ENCODE measurements at regions not wholly inside any gene's neighbourhood (a gene's known extent, or its start where the extent isn't known, plus 50 kb on each side); places are given as distances from the start of the nearest gene placed in this dataset.

- peak in 1 of 6 donors; percentile 8 for DNase-seq (ENCODE audit: low read depth in 4 of 6, low spot score in 6 of 6)
- Histone ChIP-seq H3K36me3 (ENCODE audit: control insufficient read depth, insufficient read depth, low read length) (no peaks in the 10 kb centered on the region), H3K4me1 (ENCODE audit: control insufficient read depth, insufficient read depth, low read length) (no peaks in the 10 kb centered on the region), H3K27me3 (ENCODE audit: control insufficient read depth, insufficient read depth, low read length) (no peaks in the 10 kb centered on the region), H3K27ac (ENCODE audit: low read depth, low read length) (no peak overlapping the region), H3K4me3 (ENCODE audit: low read depth, low read length) (no peak overlapping the region), H3K9me3 (ENCODE audit: control insufficient read depth, insufficient read depth, low read length) (no peaks in the 10 kb centered on the region)
Measured at GRCh38 chr4:65152205-65152604, 518.1 kb downstream of the EPHA5 start.

GRCh38 chr4:65139998-65140397, 530.3 kb downstream of the EPHA5 start:
- Histone ChIP-seq H3K27me3 (ENCODE audit: control insufficient read depth, insufficient read depth, low read length) (no peaks in the 10 kb centered on the region), H3K9me3 (ENCODE audit: control insufficient read depth, insufficient read depth, low read length) (peaks cover 13% of the 10 kb centered on the region), H3K36me3 (ENCODE audit: control insufficient read depth, insufficient read depth, low read length) (no peaks in the 10 kb centered on the region), H3K4me3 (ENCODE audit: low read depth, low read length) (no peak overlapping the region), H3K4me1 (ENCODE audit: control insufficient read depth, insufficient read depth, low read length) (no peaks in the 10 kb centered on the region), H3K27ac (ENCODE audit: low read depth, low read length) (no peak overlapping the region)
- no CpG with 5 or more reads among the region's 1 CpG for WGBS (ENCODE audit: insufficient coverage)
- DNase-seq (ENCODE audit: low read depth in 4 of 6, low spot score in 6 of 6) = no peak

GRCh38 chr4:65126200-65126599, 544.1 kb downstream of the EPHA5 start:
- Histone ChIP-seq H3K27ac (ENCODE audit: low read depth, low read length) (no peak overlapping the region), H3K9me3 (ENCODE audit: control insufficient read depth, insufficient read depth, low read length) (no peaks in the 10 kb centered on the region), H3K27me3 (ENCODE audit: control insufficient read depth, insufficient read depth, low read length) (no peaks in the 10 kb centered on the region), H3K4me1 (ENCODE audit: control insufficient read depth, insufficient read depth, low read length) (no peaks in the 10 kb centered on the region), H3K36me3 (ENCODE audit: control insufficient read depth, insufficient read depth, low read length) (no peaks in the 10 kb centered on the region), H3K4me3 (ENCODE audit: low read depth, low read length) (no peak overlapping the region)
- DNase-seq (ENCODE audit: low read depth in 4 of 6, low spot score in 6 of 6) = no peak
- no CpG with 5 or more reads among the region's 2 CpGs for WGBS (ENCODE audit: insufficient coverage)

- no peaks in the 10 kb centered on the region for H3K36me3 ChIP-seq (ENCODE audit: control insufficient read depth, insufficient read depth, low read length)
- no peak for DNase-seq (ENCODE audit: low read depth in 4 of 6, low spot score in 6 of 6)
- no CpG with 5 or more reads among the region's 1 CpG for WGBS (ENCODE audit: insufficient coverage)
- no peak overlapping the region for H3K4me3 ChIP-seq (ENCODE audit: low read depth, low read length)
- no peaks in the 10 kb centered on the region for H3K9me3 ChIP-seq (ENCODE audit: control insufficient read depth, insufficient read depth, low read length)
- H3K27me3 ChIP-seq (ENCODE audit: control insufficient read depth, insufficient read depth, low read length) = no peaks in the 10 kb centered on the region
- no peak overlapping the region for H3K27ac ChIP-seq (ENCODE audit: low read depth, low read length)
- H3K4me1 ChIP-seq (ENCODE audit: control insufficient read depth, insufficient read depth, low read length) = no peaks in the 10 kb centered on the region
Measured at GRCh38 chr4:65120287-65120686, 550.0 kb downstream of the EPHA5 start.

- H3K4me1 ChIP-seq (ENCODE audit: control insufficient read depth, insufficient read depth, low read length) = no peaks in the 10 kb centered on the region
- WGBS (ENCODE audit: insufficient coverage) = no CpG with 5 or more reads among the region's 2 CpGs
- no peaks in the 10 kb centered on the region for H3K27me3 ChIP-seq (ENCODE audit: control insufficient read depth, insufficient read depth, low read length)
- H3K27ac ChIP-seq (ENCODE audit: low read depth, low read length) = no peak overlapping the region
- H3K36me3 ChIP-seq (ENCODE audit: control insufficient read depth, insufficient read depth, low read length) = no peaks in the 10 kb centered on the region
- no peak for DNase-seq (ENCODE audit: low read depth in 4 of 6, low spot score in 6 of 6)
- H3K9me3 ChIP-seq (ENCODE audit: control insufficient read depth, insufficient read depth, low read length) = no peaks in the 10 kb centered on the region
- H3K4me3 ChIP-seq (ENCODE audit: low read depth, low read length) = no peak overlapping the region
Measured at GRCh38 chr4:65102419-65102818, 567.9 kb downstream of the EPHA5 start.

- H3K27ac ChIP-seq (ENCODE audit: low read depth, low read length) = no peak overlapping the region
- H3K9me3 ChIP-seq (ENCODE audit: control insufficient read depth, insufficient read depth, low read length) = peaks cover 3% of the 10 kb centered on the region
- no CpG with 5 or more reads among the region's 1 CpG for WGBS (ENCODE audit: insufficient coverage)
- no peak overlapping the region for H3K4me3 ChIP-seq (ENCODE audit: low read depth, low read length)
- H3K4me1 ChIP-seq (ENCODE audit: control insufficient read depth, insufficient read depth, low read length) = no peaks in the 10 kb centered on the region
- H3K27me3 ChIP-seq (ENCODE audit: control insufficient read depth, insufficient read depth, low read length) = no peaks in the 10 kb centered on the region
- no peaks in the 10 kb centered on the region for H3K36me3 ChIP-seq (ENCODE audit: control insufficient read depth, insufficient read depth, low read length)
- DNase-seq (ENCODE audit: low read depth in 4 of 6, low spot score in 6 of 6) = no peak
Measured at GRCh38 chr4:65096630-65097029, 573.7 kb downstream of the EPHA5 start.

GRCh38 chr4:65089666-65090065, 580.6 kb downstream of the EPHA5 start:
- no peaks in the 10 kb centered on the region for H3K9me3 ChIP-seq (ENCODE audit: control insufficient read depth, insufficient read depth, low read length)
- no peak overlapping the region for H3K4me3 ChIP-seq (ENCODE audit: low read depth, low read length)
- H3K27ac ChIP-seq (ENCODE audit: low read depth, low read length) = no peak overlapping the region
- peak in 1 of 6 donors; percentile 33 for DNase-seq (ENCODE audit: low read depth in 4 of 6, low spot score in 6 of 6)
- H3K27me3 ChIP-seq (ENCODE audit: control insufficient read depth, insufficient read depth, low read length) = no peaks in the 10 kb centered on the region
- H3K4me1 ChIP-seq (ENCODE audit: control insufficient read depth, insufficient read depth, low read length) = no peaks in the 10 kb centered on the region
- no peaks in the 10 kb centered on the region for H3K36me3 ChIP-seq (ENCODE audit: control insufficient read depth, insufficient read depth, low read length)

- Histone ChIP-seq H3K4me1 (ENCODE audit: control insufficient read depth, insufficient read depth, low read length) (no peaks in the 10 kb centered on the region), H3K4me3 (ENCODE audit: low read depth, low read length) (no peak overlapping the region), H3K27ac (ENCODE audit: low read depth, low read length) (no peak overlapping the region), H3K36me3 (ENCODE audit: control insufficient read depth, insufficient read depth, low read length) (no peaks in the 10 kb centered on the region), H3K27me3 (ENCODE audit: control insufficient read depth, insufficient read depth, low read length) (no peaks in the 10 kb centered on the region), H3K9me3 (ENCODE audit: control insufficient read depth, insufficient read depth, low read length) (no peaks in the 10 kb centered on the region)
- no peak for DNase-seq (ENCODE audit: low read depth in 4 of 6, low spot score in 6 of 6)
- WGBS (ENCODE audit: insufficient coverage) = 100% methylated on average over 2 of the region's 3 CpGs
Measured at GRCh38 chr4:65083076-65083475, 587.2 kb downstream of the EPHA5 start.

- no peak overlapping the region for H3K27ac ChIP-seq (ENCODE audit: low read depth, low read length)
- H3K4me1 ChIP-seq (ENCODE audit: control insufficient read depth, insufficient read depth, low read length) = no peaks in the 10 kb centered on the region
- H3K9me3 ChIP-seq (ENCODE audit: control insufficient read depth, insufficient read depth, low read length) = no peaks in the 10 kb centered on the region
- H3K36me3 ChIP-seq (ENCODE audit: control insufficient read depth, insufficient read depth, low read length) = no peaks in the 10 kb centered on the region
- H3K27me3 ChIP-seq (ENCODE audit: control insufficient read depth, insufficient read depth, low read length) = no peaks in the 10 kb centered on the region
- DNase-seq (ENCODE audit: low read depth in 4 of 6, low spot score in 6 of 6) = no peak
- no peak overlapping the region for H3K4me3 ChIP-seq (ENCODE audit: low read depth, low read length)
- WGBS (ENCODE audit: insufficient coverage) = no CpG with 5 or more reads among the region's 1 CpG
Measured at GRCh38 chr4:65071564-65071963, 598.7 kb downstream of the EPHA5 start.

- Histone ChIP-seq H3K4me3 (ENCODE audit: low read depth, low read length) (no peak overlapping the region), H3K27me3 (ENCODE audit: control insufficient read depth, insufficient read depth, low read length) (no peaks in the 10 kb centered on the region), H3K4me1 (ENCODE audit: control insufficient read depth, insufficient read depth, low read length) (no peaks in the 10 kb centered on the region), H3K9me3 (ENCODE audit: control insufficient read depth, insufficient read depth, low read length) (no peaks in the 10 kb centered on the region), H3K27ac (ENCODE audit: low read depth, low read length) (no peak overlapping the region), H3K36me3 (ENCODE audit: control insufficient read depth, insufficient read depth, low read length) (no peaks in the 10 kb centered on the region)
- 68% methylated on average over 6 of the region's 6 CpGs for WGBS (ENCODE audit: insufficient coverage)
- no peak for DNase-seq (ENCODE audit: low read depth in 4 of 6, low spot score in 6 of 6)
Measured at GRCh38 chr4:65069177-65069576, 601.1 kb downstream of the EPHA5 start.

GRCh38 chr4:65066106-65066505, 604.2 kb downstream of the EPHA5 start:
- no peaks in the 10 kb centered on the region for H3K36me3 ChIP-seq (ENCODE audit: control insufficient read depth, insufficient read depth, low read length)
- no peak for DNase-seq (ENCODE audit: low read depth in 4 of 6, low spot score in 6 of 6)
- H3K4me1 ChIP-seq (ENCODE audit: control insufficient read depth, insufficient read depth, low read length) = no peaks in the 10 kb centered on the region
- H3K4me3 ChIP-seq (ENCODE audit: low read depth, low read length) = no peak overlapping the region
- H3K27ac ChIP-seq (ENCODE audit: low read depth, low read length) = no peak overlapping the region
- H3K9me3 ChIP-seq (ENCODE audit: control insufficient read depth, insufficient read depth, low read length) = no peaks in the 10 kb centered on the region
- no peaks in the 10 kb centered on the region for H3K27me3 ChIP-seq (ENCODE audit: control insufficient read depth, insufficient read depth, low read length)
